Suppressor macrophage (primary cell): ENCODE measurements at regions not wholly inside any gene's neighbourhood (a gene's known extent, or its start where the extent isn't known, plus 50 kb on each side); places are given as distances from the start of the nearest gene placed in this dataset.

Experiments used
- DNase-seq, 4 experiments: peaks; one replicate each; pipeline ENCODE4 v3.0.0-alpha.2; 2020 to 2022

DNA sequence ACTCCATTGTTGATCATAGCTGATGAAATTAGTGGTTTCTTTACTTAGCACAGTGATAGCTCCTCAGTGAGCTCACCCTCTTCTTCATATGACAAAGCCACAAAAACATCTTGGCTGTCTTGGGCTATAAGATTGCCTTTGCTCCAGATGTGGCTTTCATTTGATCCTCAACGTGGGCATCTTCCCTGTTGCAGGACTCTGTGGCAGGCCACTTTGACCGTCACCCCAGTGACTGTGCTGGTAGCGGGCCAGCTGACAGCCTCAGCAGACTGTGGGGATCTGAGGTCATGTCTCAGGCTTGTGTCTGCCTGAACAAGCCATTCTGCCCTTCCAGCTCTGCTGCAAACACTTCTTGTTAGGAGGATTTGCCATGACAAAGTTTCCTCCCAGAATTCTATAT, 422.2 kb downstream of the NR2F1-AS1 start:
- DNase-seq: no peak

- DNase-seq: no peak
Measured at GRCh38 chr5:93156566-93156965, 424.5 kb downstream of the NR2F1-AS1 start.

- DNase-seq: no peak
Measured at GRCh38 chr5:93154535-93154934, 426.5 kb downstream of the NR2F1-AS1 start.

- no peak for DNase-seq
Measured at GRCh38 chr5:93153461-93153860, 427.6 kb downstream of the NR2F1-AS1 start.

DNA sequence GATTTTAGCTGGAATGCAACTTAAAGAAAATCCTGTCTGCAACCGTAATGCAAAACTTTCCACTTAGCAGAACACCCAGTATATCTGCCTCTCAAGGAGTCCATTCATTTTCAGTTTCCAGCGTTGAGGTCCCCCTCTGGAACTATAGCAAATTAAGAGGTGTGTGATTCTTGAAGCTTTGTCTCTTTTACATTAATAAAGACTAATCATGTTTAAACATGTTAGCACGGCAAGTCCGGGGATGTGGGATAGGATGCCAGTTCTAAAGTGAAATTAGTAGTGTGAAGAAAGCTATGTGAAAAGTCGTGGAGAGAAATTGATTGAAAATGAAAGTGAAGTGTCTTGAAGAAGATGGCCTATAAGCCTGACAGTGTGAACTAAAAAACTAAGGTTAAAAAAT, 429.1 kb downstream of the NR2F1-AS1 start:
- DNase-seq: no peak

- DNase-seq: no peak
Measured at GRCh38 chr5:93151121-93151520, 429.9 kb downstream of the NR2F1-AS1 start.

DNA sequence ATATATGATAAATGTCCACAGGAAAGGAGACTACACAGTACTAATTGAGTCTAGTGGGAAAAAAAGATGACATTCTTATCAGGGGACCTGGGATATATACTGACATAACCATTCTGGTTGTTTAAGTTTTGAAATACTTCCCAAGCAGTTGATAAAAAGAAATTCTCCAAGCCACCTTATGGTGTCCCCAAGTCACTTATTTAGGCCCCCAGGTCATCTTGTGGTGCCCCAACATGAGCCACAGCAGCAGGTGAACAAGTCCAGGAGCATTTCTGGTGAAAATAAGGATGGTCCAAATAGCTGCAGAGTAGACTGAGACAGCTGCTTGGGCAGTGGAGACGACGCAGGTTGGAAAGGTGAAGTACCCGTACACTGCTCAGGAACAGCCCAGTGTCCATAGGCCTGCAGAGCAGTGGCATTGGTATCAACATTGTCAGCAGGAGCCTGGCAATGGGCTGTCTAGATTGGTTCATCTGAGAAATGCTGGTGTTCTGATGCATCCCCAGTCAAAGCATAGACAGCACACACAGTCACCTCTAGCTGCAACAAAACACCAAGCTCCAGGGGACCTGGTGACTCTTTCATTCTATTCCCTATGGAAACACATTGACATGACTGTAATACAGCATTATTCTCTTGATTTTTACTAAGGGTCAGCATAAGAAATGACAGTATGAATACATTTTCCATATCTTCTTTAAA, 430.6 kb downstream of the NR2F1-AS1 start:
- no peak for DNase-seq

DNA sequence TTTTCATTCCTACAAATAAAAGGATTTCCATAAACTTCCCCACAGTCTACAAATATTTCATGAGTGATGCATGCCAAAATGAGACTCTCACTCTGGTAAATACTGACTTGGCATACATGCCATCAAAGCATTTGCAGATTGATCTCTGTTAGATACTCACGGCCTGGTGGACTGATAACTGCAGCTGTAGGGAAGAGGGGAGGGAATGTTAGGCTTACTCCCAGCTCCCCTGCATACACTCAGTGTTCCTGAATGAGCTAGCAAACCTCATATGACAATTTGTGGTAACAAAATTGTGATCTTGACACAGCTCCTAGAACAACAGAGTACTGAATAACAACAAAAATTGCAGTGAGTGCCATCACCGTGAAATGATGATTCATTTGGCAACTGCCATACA, 435.3 kb downstream of the NR2F1-AS1 start:
- DNase-seq: no peak

- no peak for DNase-seq
Measured at GRCh38 chr5:93145019-93145418, 436.0 kb downstream of the NR2F1-AS1 start.

DNA sequence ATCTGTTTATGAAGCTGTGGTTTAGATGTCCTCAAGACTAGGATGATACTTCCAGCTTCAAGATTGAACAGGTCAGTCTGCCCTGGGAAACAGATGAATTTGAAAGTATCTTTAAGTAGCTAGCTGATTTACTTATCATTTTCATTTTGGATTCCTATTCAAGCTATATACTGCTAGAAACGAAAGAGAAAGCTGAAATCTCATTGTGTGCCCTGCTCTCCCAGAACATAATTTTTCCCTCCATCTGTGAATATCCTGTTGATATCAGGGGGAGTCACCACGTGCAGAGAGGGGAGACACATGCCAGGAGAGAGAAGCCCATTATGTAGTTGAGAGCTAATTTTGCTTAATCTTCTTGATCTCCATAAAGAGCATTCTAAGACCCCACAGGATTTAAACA, 439.1 kb downstream of the NR2F1-AS1 start:
- no peak for DNase-seq

DNA sequence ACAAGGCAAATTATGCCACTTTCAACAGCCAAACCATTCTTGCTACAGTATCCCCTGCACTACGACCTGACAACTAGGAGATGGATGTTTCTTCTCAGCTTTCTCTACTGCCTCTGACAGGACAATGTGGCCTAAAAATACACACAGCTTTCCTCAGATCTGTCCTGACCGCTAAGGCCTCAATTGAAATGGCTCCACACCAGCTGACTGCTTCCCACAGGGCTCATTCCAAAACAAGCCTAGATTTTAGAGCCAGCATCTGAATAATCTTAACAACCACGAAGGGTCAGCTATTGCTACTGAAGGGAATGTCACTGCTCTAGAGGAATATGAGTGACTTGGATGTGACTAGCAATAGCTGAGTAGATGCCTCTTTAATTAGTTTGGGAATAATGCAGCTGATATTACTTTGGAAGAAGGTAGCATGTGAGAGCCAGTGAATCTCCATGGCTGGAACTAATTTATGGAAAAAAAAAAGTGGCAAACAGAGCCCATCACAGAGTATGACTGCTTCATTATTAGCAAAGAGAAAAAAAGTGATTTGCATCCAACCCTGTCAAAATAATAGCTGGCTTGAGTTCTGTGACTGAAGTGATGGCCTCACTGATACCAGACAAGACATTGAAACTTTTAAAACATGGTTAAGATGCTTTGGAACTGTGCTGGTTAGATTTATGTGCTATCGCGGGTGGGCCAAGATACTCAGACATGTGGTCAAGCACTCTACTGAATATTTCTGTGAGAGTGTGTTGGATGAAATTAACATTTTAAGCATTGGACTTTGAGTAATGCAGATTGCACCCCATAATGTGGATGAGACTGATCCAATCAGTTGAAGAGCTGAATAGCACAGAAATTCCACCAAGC, 450.2 kb downstream of the NR2F1-AS1 start:
- DNase-seq: no peak

DNA sequence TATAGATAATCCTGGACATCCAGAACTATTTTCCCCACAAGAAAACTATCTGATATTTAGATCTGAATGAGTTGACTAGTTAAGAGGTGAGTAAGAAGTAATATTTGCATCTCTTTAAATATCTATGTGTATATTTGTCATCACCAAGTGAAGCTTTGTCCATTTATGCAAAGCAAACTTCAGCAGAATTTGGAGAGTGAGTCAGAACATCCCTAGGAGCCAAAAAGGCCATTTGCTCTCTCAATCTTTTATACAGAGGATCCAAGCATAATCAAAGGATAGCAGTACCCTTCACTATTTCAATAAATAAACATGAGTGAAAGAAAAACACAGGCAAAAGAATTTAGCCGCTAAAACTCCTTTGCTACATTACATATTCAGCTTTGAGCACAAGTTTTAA, 454.4 kb downstream of the NR2F1-AS1 start:
- DNase-seq: no peak

GRCh38 chr5:93123127-93123526, 457.9 kb downstream of the NR2F1-AS1 start:
- no peak for DNase-seq

DNA sequence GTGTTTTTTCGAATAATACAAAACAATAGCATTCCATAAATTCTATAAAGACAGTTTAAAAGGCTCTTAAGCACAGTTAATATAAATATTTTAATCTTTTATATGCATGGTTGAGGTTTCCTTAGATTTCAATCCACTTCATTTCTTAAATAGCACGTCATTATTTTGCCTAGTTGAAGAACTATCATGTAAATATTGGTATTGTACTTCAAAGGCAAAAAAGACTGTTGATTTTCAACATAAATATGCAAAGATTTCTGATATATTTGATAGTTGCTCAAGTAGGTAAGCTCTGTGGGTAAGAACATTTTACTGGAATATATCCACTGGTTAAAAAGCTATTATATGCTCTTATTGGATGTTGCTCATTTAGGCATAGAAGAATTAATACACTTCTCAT, 458.6 kb downstream of the NR2F1-AS1 start:
- DNase-seq: no peak

DNA sequence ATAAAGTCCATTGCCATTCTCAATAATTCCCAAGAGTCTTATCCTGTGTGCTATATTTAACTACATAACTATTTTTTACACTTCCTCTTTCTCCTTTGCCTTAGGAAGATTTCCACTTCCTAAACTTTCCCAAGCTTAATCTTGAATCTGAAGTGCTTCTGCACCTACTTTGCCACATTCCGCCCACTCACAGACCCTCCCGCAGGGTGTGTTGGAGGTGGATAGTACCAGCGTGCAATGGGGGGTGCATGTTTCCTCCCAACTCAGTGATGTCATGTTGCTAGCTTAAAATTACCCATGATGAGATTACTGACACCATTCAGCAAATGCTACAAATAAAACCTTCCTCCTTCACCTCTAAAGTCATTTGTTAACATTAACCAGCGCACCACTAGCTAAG, 460.2 kb downstream of the NR2F1-AS1 start:
- no peak for DNase-seq

DNA sequence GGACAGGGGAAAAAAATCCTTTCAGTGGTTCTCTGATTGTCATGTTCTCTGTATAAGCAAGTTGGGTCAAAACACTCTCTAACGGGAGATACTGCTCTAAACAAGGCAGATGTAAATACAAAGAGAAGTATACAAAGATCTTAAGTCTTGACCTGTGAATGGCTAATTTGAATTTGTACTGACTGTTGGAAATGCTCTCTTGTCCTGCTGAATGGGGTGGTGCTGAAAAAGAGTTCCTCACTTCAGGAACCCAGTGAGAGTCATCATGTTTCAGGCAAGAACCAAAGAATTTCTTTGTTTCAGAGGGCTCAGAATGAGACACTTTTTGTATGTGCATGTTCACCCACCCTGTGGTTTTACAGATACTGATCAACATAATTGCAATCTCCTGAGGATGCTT, 461.0 kb downstream of the NR2F1-AS1 start:
- DNase-seq: no peak

GRCh38 chr5:93117751-93118531, 463.1 kb downstream of the NR2F1-AS1 start:
- DNase-seq: no peak

- DNase-seq: no peak
Measured at GRCh38 chr5:93107805-93108520, 473.1 kb downstream of the NR2F1-AS1 start.

GRCh38 chr5:93107141-93107540, 473.9 kb downstream of the NR2F1-AS1 start:
- DNase-seq: no peak

- DNase-seq: no peak
Measured at GRCh38 chr5:93101661-93102060, 479.4 kb downstream of the NR2F1-AS1 start.

- DNase-seq: no peak
Measured at GRCh38 chr5:93100976-93101375, 480.0 kb downstream of the NR2F1-AS1 start.

- no peak for DNase-seq
Measured at GRCh38 chr5:93100428-93100827, 480.6 kb downstream of the NR2F1-AS1 start.

DNA sequence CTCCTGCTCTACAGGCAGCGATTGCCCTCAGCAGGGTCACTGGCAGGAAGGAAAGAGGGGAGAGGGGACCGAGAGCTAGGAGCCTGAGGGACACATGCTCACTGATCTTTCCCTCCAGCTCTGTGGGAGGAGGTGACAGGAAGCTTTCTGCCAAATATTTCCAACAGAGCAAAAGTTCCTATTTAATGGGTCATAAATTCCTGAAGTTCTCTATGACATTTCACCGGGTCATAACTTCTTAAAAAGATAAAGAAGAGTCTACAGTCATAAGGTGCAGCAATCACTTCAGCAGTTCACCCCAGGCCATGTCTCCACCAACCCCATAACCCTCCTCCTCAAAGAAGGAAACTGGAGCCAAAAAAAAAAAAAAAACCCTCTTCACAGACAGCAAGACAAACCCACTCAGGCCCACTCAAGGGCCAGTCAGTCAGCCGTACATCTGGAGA, 481.1 kb downstream of the NR2F1-AS1 start:
- DNase-seq: no peak
